PC-3 (cell line): ENCODE measurements at regions not wholly inside any gene's neighbourhood (a gene's known extent, or its start where the extent isn't known, plus 50 kb on each side); places are given as distances from the start of the nearest gene placed in this dataset.

Experiments used
- ATAC-seq: fragments of 200-7000 bp; cut with Tn5 transposase; 2 replicates; pipeline ENCODE4 v1.9.1; 2020; ENCODE audit warnings: mild to moderate bottlenecking, moderate library complexity
- BruUV-seq: library from RNA; stranded (reverse); fragments of 400-500 nt; replicated peaks from 2 replicates; lab custom pipeline; 2021; lab: Mats Ljungman, UMichigan
- CTCF ChIA-PET: fragments of 300-600 bp; sonication (Branson Sonifier 250); formaldehyde crosslinking; loops from one replicate; lab custom pipeline; 2022; ENCODE audit warnings: antibody characterized with exemption; lab: Charles Lee
- POLR2A ChIA-PET: fragments of 300-600 bp; sonication (Branson Sonifier 250); formaldehyde crosslinking; loops from one replicate; lab custom pipeline; 2022; ENCODE audit warnings: antibody characterized with exemption; ENCODE audit not compliant: unreplicated experiment; lab: Charles Lee
- DNase-seq: peaks from one replicate; pipeline ENCODE4 v3.0.0-alpha.2; 2015
- H2AFZ ChIP-seq: fragments of 300-600 bp; sonication (generic); 2 replicates; pipeline ENCODE4 v1.6.0; 2016; ENCODE audit warnings: antibody characterized with exemption, low read length
- H3F3A ChIP-seq: fragments of 300-600 bp; sonication (generic); one replicate; pipeline ENCODE4 v1.6.0; 2017; ENCODE audit warnings: antibody characterized with exemption, low read length, control low read depth, mild to moderate bottlenecking; ENCODE audit not compliant: unreplicated experiment
- H3K27ac ChIP-seq: fragments of 300-600 bp; sonication (generic); 2 replicates; pipeline ENCODE4 v1.5.1; 2016; ENCODE audit warnings: mild to moderate bottlenecking, low read length
- H3K27me3 ChIP-seq: fragments of 300-600 bp; sonication (generic); 2 replicates; pipeline ENCODE4 v1.6.1; 2016; ENCODE audit warnings: low read length, mixed read lengths
- H3K36me3 ChIP-seq: fragments of 300-600 bp; sonication (generic); 2 replicates; pipeline ENCODE4 v1.6.1; 2016; ENCODE audit warnings: low read depth, mixed run types, low read length, mixed read lengths
- H3K4me1 ChIP-seq: fragments of 300-600 bp; sonication (generic); 2 replicates; pipeline ENCODE4 v1.5.1; 2016; ENCODE audit warnings: low read length; ENCODE audit not compliant: insufficient read depth
- H3K4me2 ChIP-seq: fragments of 300-600 bp; sonication (generic); 2 replicates; pipeline ENCODE4 v1.6.0; 2016; ENCODE audit warnings: low read length
- H3K4me3 ChIP-seq: fragments of 300-600 bp; sonication (generic); 2 replicates; pipeline ENCODE4 v1.5.1; 2016; ENCODE audit warnings: mild to moderate bottlenecking, low read length, mixed read lengths
- H3K79me2 ChIP-seq: fragments of 300-600 bp; sonication (generic); 2 replicates; pipeline ENCODE4 v1.6.1; 2017; ENCODE audit warnings: low read length, mixed read lengths
- H3K9ac ChIP-seq: fragments of 300-600 bp; sonication (generic); 2 replicates; pipeline ENCODE4 v1.6.0; 2016; ENCODE audit warnings: mild to moderate bottlenecking, low read length
- H3K9me2 ChIP-seq: fragments of 300-600 bp; sonication (generic); replicated peaks from 2 replicates; pipeline ENCODE4 v1.6.1; 2016; ENCODE audit warnings: mixed run types, low read length, mixed read lengths
- H3K9me3 ChIP-seq: fragments of 300-600 bp; sonication (generic); 2 replicates; pipeline ENCODE4 v1.6.1; 2016; ENCODE audit warnings: low read length, mixed read lengths
- H4K20me1 ChIP-seq: fragments of 300-600 bp; sonication (generic); 2 replicates; pipeline ENCODE4 v1.6.1; 2016; ENCODE audit warnings: low read length, mixed read lengths
- EZH2 ChIP-seq: fragments of 300-600 bp; sonication (generic); IDR thresholded peaks from one replicate; pipeline ENCODE4 v1.6.1; 2017; ENCODE audit warnings: antibody characterized with exemption, mild to moderate bottlenecking, low read length; ENCODE audit not compliant: unreplicated experiment
- EZH2phosphoT487 ChIP-seq: fragments of 300-600 bp; sonication (generic); IDR thresholded peaks from 2 replicates; pipeline ENCODE4 v1.6.1; 2018; ENCODE audit warnings: mild to moderate bottlenecking, antibody characterized with exemption, low read length, borderline replicate concordance
- intact Hi-C: fragments of 100-400 bp; cut with micrococcal nuclease; formaldehyde crosslinking; loops from 2 replicates; pipeline ENCODE4 v1.9.0; 2023
- TF ChIP-seq, protein P1 (sequence below): fragments of 300-600 bp; sonication (generic); conservative IDR thresholded peaks from 2 replicates; pipeline ENCODE4 v1.5.1; 2017; ENCODE audit warnings: antibody characterized with exemption, low read depth, mild to moderate bottlenecking, low read length

DNA sequence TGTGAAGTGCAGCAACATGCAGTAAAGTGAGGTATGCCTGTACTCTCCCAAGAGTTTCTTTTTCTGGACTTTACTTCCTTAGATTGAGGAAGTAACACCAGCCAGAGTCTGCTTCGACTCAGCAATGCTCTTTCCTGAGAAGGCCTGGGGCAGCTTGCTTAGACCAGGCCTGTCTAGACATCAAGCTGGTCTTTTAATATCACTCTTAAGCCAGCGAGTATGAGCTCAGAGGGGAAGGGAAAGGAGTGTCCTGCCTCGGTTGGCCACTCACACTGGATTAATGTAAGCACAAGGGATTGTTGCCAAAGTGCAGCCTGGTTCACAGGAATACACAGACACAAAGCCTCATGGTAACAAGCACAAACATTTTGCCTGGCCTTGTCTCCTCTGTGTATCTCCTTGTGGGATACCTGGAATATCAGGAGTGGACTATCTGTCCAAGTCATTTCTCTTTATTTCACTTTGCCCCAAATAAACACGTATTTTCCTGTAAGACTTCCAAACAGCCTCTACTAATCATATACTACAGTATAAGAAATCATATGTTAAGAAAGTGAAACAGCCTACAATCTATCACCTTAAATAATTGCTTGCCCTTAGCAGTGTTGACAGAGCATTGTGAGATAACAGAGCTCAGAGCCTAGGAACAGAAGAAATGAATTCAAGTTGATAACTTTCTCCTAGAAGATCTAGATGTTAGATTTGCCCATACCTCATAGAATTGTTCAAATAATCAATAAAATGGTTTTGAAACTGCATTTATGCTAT, 121.2 kb upstream of the DAAM1 start:
- Histone ChIP-seq H2AFZ (no peak overlapping the region), H3K27me3 (peaks cover 74% of the 10 kb centered on the region), H3F3A (no peaks in the 10 kb centered on the region), H3K9ac (no peak overlapping the region), H3K9me3 (peaks cover 8% of the 10 kb centered on the region), H3K9me2 (no peaks in the 10 kb centered on the region), H3K79me2 (no peaks in the 10 kb centered on the region), H3K4me3 (no peak overlapping the region), H3K4me2 (no peak overlapping the region), H3K4me1 (no peaks in the 10 kb centered on the region), H3K27ac (no peak overlapping the region), H4K20me1 (no peaks in the 10 kb centered on the region), H3K36me3 (no peaks in the 10 kb centered on the region)
- no peak for TF ChIP-seq EZH2
- TF ChIP-seq EZH2phosphoT487, result no peak
- TF ChIP-seq, protein P1, sequence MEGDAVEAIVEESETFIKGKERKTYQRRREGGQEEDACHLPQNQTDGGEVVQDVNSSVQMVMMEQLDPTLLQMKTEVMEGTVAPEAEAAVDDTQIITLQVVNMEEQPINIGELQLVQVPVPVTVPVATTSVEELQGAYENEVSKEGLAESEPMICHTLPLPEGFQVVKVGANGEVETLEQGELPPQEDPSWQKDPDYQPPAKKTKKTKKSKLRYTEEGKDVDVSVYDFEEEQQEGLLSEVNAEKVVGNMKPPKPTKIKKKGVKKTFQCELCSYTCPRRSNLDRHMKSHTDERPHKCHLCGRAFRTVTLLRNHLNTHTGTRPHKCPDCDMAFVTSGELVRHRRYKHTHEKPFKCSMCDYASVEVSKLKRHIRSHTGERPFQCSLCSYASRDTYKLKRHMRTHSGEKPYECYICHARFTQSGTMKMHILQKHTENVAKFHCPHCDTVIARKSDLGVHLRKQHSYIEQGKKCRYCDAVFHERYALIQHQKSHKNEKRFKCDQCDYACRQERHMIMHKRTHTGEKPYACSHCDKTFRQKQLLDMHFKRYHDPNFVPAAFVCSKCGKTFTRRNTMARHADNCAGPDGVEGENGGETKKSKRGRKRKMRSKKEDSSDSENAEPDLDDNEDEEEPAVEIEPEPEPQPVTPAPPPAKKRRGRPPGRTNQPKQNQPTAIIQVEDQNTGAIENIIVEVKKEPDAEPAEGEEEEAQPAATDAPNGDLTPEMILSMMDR, result no peak
- ATAC-seq, result no peak
- no TSS peak for BruUV-seq
- ChIA-PET POLR2A (no interaction called here), CTCF (no interaction called here)
- DNase-seq, result no peak
- intact Hi-C loops, result no loop called here

DNA sequence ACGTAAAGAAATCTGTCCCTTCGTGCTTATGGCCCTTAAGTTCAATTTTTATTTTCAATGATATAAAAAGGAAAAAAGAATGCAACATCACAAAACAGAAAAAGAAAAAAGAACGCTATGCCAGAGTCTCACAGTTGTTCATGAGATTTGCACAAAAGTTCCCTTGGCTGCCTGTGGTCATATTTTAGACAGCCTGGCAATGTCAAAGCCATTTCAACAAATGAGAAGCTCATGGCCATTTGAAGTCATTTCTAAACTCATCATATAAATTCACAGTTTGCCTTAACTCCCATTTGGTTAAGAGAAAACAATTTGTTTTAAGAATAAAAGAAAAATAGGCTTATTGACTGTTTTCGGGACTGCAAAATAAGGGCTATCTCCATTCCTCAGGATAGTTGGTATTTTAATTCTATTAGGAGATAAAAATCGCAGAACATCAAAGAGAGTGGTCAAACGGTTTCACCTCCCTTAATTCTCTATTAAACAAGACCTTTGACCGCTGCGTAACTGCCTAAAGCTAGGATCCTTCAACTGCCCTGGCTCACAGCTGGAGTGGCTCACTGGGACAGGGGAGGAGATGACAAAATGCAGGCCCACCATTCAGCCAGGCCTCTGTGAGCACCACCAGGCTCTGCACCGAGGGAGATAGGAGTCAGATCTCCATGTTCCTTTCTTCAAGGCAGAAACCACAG, 119.2 kb upstream of the DAAM1 start:
- no peak for ATAC-seq
- BruUV-seq, result no TSS peak
- no peak overlapping the region for H2AFZ ChIP-seq

More for the DNA sequence above, 119.2 kb upstream of the DAAM1 start:
- no peak overlapping the region for H3K9ac ChIP-seq
- TF ChIP-seq, protein P1, result no peak
- TF ChIP-seq EZH2 (peak; percentile 42), EZH2phosphoT487 (no peak; the same call in 1 of the 2 replicates)
- no peak for DNase-seq
- H3K9me3 ChIP-seq, result no peaks in the 10 kb centered on the region
- no peaks in the 10 kb centered on the region for H4K20me1 ChIP-seq
- no peaks in the 10 kb centered on the region for H3K9me2 ChIP-seq
- intact Hi-C loops, result no loop called here
- H3K36me3 ChIP-seq, result no peaks in the 10 kb centered on the region
- H3K4me1 ChIP-seq, result no peaks in the 10 kb centered on the region
- ChIA-PET POLR2A (no interaction called here), CTCF (no interaction called here)
- H3K4me3 ChIP-seq, result no peak overlapping the region
- H3K79me2 ChIP-seq, result no peaks in the 10 kb centered on the region
- no peak overlapping the region for H3K27ac ChIP-seq
- H3K4me2 ChIP-seq, result no peak overlapping the region
- no peaks in the 10 kb centered on the region for H3F3A ChIP-seq
- H3K27me3 ChIP-seq, result peaks cover 87% of the 10 kb centered on the region
